Neural crest cell (in vitro differentiated cells): ENCODE measurements at regions not wholly inside any gene's neighbourhood (a gene's known extent, or its start where the extent isn't known, plus 50 kb on each side); places are given as distances from the start of the nearest gene placed in this dataset.

Experiments
- DNase-seq: peaks from one replicate; pipeline ENCODE4 v3.0.0; 2021; ENCODE audit warnings: low read depth, mixed read lengths, low spot score
- H3K27ac Mint-ChIP-seq: one replicate; pipeline ENCODE4 v1.8.0; 2021; ENCODE audit warnings: mild to moderate bottlenecking, mixed read lengths; ENCODE audit not compliant: unreplicated experiment
- H3K27me3 Mint-ChIP-seq: 2 replicates; pipeline ENCODE4 v1.8.0; 2021; ENCODE audit warnings: low read depth, mild to moderate bottlenecking, mixed read lengths
- H3K36me3 Mint-ChIP-seq: 2 replicates; pipeline ENCODE4 v1.8.0; 2021; ENCODE audit warnings: low read depth, mild to moderate bottlenecking, mixed read lengths
- H3K4me1 Mint-ChIP-seq: 2 replicates; pipeline ENCODE4 v1.8.0; 2021; ENCODE audit warnings: mixed read lengths
- H3K4me3 Mint-ChIP-seq: one replicate; pipeline ENCODE4 v1.8.0; 2021; ENCODE audit warnings: mild to moderate bottlenecking, mixed read lengths
- H3K9me3 Mint-ChIP-seq: 2 replicates; pipeline ENCODE4 v1.8.0; 2021; ENCODE audit warnings: mixed read lengths
- CTCF ChIP-seq: fragments of 200-600 bp; sonication (generic); conservative IDR thresholded peaks from 2 replicates; pipeline ENCODE4 v1.5.0; 2021; ENCODE audit warnings: antibody characterized with exemption, mild to moderate bottlenecking

- Mint-ChIP-seq H3K4me1 (peaks cover 12% of the 10 kb centered on the region), H3K4me3 (no peak overlapping the region), H3K9me3 (peaks cover 17% of the 10 kb centered on the region), H3K36me3 (peaks cover 8% of the 10 kb centered on the region), H3K27ac (no peak overlapping the region), H3K27me3 (no peaks in the 10 kb centered on the region)
- TF ChIP-seq CTCF: no peak
- DNase-seq: no peak
These were observed 196.3 kb downstream of the CSNK1G3 start for GRCh38 chr5:123708074-123708806.

GRCh38 chr5:123706531-123706930, 194.6 kb downstream of the CSNK1G3 start:
- no peak for TF ChIP-seq CTCF
- H3K4me3 Mint-ChIP-seq: no peak overlapping the region
- DNase-seq: no peak
- peaks cover 12% of the 10 kb centered on the region for H3K4me1 Mint-ChIP-seq
- no peak overlapping the region for H3K27ac Mint-ChIP-seq
- peaks cover 8% of the 10 kb centered on the region for H3K9me3 Mint-ChIP-seq
- H3K27me3 Mint-ChIP-seq: no peaks in the 10 kb centered on the region
- H3K36me3 Mint-ChIP-seq: peaks cover 7% of the 10 kb centered on the region

- no peak for DNase-seq
- Mint-ChIP-seq H3K27ac (no peak overlapping the region), H3K9me3 (peaks cover 6% of the 10 kb centered on the region), H3K36me3 (peaks cover 7% of the 10 kb centered on the region), H3K27me3 (no peaks in the 10 kb centered on the region), H3K4me1 (peaks cover 15% of the 10 kb centered on the region), H3K4me3 (no peak overlapping the region)
- no peak for TF ChIP-seq CTCF
These were observed 193.8 kb downstream of the CSNK1G3 start for GRCh38 chr5:123705741-123706140.

GRCh38 chr5:123701511-123702200, 189.7 kb downstream of the CSNK1G3 start:
- no peaks in the 10 kb centered on the region for H3K9me3 Mint-ChIP-seq
- no peak for DNase-seq
- no peaks in the 10 kb centered on the region for H3K27me3 Mint-ChIP-seq
- no peak overlapping the region for H3K4me3 Mint-ChIP-seq
- H3K4me1 Mint-ChIP-seq: peaks cover 9% of the 10 kb centered on the region
- TF ChIP-seq CTCF: no peak
- no peaks in the 10 kb centered on the region for H3K36me3 Mint-ChIP-seq
- H3K27ac Mint-ChIP-seq: no peak overlapping the region

GRCh38 chr5:123700624-123701287, 188.8 kb downstream of the CSNK1G3 start:
- peaks cover 9% of the 10 kb centered on the region for H3K4me1 Mint-ChIP-seq

More at GRCh38 chr5:123700624-123701287, 188.8 kb downstream of the CSNK1G3 start:
- TF ChIP-seq CTCF: no peak
- no peak for DNase-seq
- no peaks in the 10 kb centered on the region for H3K36me3 Mint-ChIP-seq
- H3K27ac Mint-ChIP-seq: no peak overlapping the region
- no peak overlapping the region for H3K4me3 Mint-ChIP-seq
- no peaks in the 10 kb centered on the region for H3K9me3 Mint-ChIP-seq
- no peaks in the 10 kb centered on the region for H3K27me3 Mint-ChIP-seq
